ACC112 (cell line): ENCODE measurements at regions not wholly inside any gene's neighbourhood (a gene's known extent, or its start where the extent isn't known, plus 50 kb on each side); places are given as distances from the start of the nearest gene placed in this dataset.
"Not testable (repeated sequence)": the region's sequence is repeated elsewhere in the genome, so short reads cannot be mapped to it uniquely, and the experiment has no call there.

Experiments used
- H2AFZ ChIP-seq: fragments of 200-600 bp; sonication (generic); one replicate; pipeline ENCODE4 v1.6.0; 2017; ENCODE audit warnings: antibody characterized with exemption, low read length; ENCODE audit not compliant: unreplicated experiment
- H3K27ac ChIP-seq: fragments of 200-600 bp; sonication (generic); 2 replicates; pipeline ENCODE4 v1.5.1; 2014; ENCODE audit warnings: low read depth, mild to moderate bottlenecking, antibody characterized with exemption, low read length, moderate library complexity
- H3K27me3 ChIP-seq: fragments of 200-600 bp; sonication (generic); 2 replicates; pipeline ENCODE4 v1.6.1; 2014; ENCODE audit warnings: mild to moderate bottlenecking, antibody characterized with exemption, low read length, moderate library complexity, mixed read lengths; ENCODE audit not compliant: insufficient read depth
- H3K36me3 ChIP-seq: fragments of 200-600 bp; sonication (generic); 2 replicates; pipeline ENCODE4 v1.6.1; 2016; ENCODE audit warnings: mild to moderate bottlenecking, antibody characterized with exemption, low read length, moderate library complexity, mixed read lengths; ENCODE audit not compliant: insufficient read depth
- H3K4me1 ChIP-seq: fragments of 200-600 bp; sonication (generic); one replicate; pipeline ENCODE4 v1.6.1; 2016; ENCODE audit warnings: low read length, mixed read lengths; ENCODE audit not compliant: insufficient read depth, unreplicated experiment, control insufficient read depth
- H3K4me3 ChIP-seq: fragments of 200-600 bp; sonication (generic); 2 replicates; pipeline ENCODE4 v1.5.1; 2014; ENCODE audit warnings: mild to moderate bottlenecking, low read depth, low read length
- H3K79me2 ChIP-seq: fragments of 200-600 bp; sonication (generic); one replicate; pipeline ENCODE4 v1.6.0; 2016; ENCODE audit warnings: low read length; ENCODE audit not compliant: control insufficient read depth, unreplicated experiment, insufficient read depth

- H3K36me3 ChIP-seq, H3K79me2 ChIP-seq, H3K4me1 ChIP-seq, H2AFZ ChIP-seq, H3K27me3 ChIP-seq, H3K27ac ChIP-seq, H3K4me3 ChIP-seq: not testable (repeated sequence)
Measured at GRCh38 chr3:125862841-125863254, 106.1 kb upstream of the ROPN1B start.

DNA sequence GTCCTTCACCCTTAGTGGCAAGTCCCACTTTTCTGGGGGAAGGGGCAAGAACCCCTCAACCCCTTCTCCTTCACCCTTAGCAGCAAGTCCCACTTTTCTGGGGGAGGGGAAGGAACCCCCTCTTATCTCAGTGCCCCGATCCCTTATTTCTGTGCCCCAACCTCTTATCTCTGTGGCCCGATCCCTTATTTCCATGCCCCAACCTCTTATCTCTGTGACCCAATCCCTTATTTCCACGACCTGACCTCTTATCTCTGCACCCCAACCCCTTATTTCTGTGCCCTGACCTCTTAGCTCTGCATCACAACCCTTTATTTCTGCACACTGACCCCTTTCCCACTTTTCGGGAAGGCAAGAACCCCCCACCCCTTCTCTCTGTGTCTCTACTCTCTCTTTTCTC lies 104.4 kb upstream of the ROPN1B start:
- not testable (repeated sequence) for H3K4me1 ChIP-seq, H3K36me3 ChIP-seq, H3K79me2 ChIP-seq, H3K27me3 ChIP-seq, H3K4me3 ChIP-seq, H3K27ac ChIP-seq, H2AFZ ChIP-seq

DNA sequence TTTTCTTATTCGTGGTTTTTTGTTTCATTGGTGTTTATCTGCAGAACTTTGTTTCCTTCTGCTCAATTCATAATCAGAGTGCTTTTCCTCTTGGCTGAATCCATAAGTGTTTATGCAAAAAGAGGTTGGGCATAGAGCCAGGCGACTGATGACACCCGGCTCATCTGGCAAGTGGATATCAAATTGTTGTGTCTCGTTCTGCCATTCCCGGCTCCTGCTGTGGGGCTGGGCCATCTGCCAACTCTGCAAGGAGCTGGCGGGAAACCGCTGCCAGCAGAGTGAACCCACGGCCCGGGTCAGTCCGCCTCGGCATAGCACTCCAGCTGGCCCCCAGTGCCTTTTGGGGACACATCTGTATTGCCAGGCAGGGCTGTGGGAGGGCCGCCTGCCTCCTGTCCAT lies 83.0 kb upstream of the ROPN1B start:
- H3K4me1 ChIP-seq, H3K27me3 ChIP-seq, H3K4me3 ChIP-seq, H3K79me2 ChIP-seq, H2AFZ ChIP-seq, H3K27ac ChIP-seq, H3K36me3 ChIP-seq: not testable (repeated sequence)

DNA sequence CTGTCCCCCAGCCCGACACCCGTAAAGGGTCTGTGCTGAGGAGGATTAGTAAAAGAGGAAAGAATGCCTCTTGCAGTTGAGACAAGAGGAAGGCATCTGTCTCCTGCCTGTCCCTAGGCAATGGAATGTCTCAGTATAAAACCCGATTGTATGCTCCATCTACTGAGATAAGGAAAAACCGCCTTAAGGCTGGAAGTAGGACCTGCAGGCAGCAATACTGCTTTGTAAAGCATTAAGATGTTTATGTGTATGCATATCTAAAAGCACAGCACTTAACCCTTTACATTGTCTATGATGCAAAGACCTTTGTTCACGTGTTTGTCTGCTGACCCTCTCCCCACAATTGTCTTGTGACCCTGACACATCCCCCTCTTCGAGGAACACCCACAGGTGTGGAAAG lies 69.8 kb upstream of the ROPN1B start:
- not testable (repeated sequence) for H3K36me3 ChIP-seq, H3K79me2 ChIP-seq, H3K4me3 ChIP-seq, H3K4me1 ChIP-seq, H3K27me3 ChIP-seq, H2AFZ ChIP-seq, H3K27ac ChIP-seq

DNA sequence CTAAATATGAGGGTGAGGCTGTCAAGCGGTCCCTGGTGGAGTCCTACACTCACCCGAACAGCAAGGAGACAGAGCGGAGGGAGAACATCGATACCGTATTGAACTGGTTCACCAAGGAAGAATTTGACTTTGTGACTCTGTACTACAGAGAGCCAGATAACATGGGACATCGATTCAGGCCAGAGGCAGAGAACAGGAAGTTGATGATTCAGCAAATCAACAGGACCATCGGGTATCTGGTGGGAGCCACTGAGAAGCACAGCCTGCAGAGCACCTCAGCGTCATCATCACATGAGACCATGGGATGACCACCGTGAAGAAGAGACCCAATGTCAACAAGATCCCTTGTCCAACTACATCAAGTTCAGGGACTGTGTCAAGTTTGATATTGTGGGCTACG lies 67.5 kb upstream of the ROPN1B start:
- H2AFZ ChIP-seq, H3K4me3 ChIP-seq, H3K79me2 ChIP-seq, H3K4me1 ChIP-seq, H3K27me3 ChIP-seq, H3K27ac ChIP-seq, H3K36me3 ChIP-seq: not testable (repeated sequence)

DNA sequence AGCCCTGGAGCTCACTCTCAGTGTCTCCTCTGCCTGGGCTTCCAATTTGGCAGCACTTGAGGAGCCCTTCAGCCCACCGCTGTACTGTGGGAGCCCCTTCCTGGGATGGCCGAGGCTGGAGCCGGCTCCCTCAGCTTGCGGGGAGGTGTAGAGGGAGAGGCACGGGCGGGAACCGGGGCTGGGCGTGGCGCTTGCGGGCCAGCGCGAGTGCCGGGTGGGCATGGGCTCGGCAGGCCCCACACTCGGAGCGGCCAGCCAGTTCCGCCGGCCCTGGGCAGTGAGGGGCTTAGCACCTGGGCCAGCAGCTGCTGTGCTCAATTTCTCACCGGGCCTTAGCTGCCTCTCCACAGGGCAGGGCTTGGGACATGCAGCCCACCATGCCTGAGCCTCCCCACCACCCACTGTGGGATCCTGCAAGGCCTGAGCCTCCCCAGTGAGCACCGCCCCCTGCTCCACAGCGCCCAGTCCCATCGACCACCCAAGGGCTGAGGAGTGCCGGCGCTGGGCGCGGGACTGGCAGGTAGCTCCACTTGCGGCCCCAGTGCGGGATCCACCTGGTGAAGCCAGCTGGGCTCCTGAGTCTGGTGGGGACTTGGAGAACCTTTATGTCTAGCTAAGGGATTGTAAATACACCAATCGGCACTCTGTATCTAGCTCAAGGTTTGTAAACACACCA lies 65.1 kb upstream of the ROPN1B start:
- not testable (repeated sequence) for H3K4me3 ChIP-seq, H3K36me3 ChIP-seq, H3K79me2 ChIP-seq, H3K27ac ChIP-seq, H3K27me3 ChIP-seq, H2AFZ ChIP-seq, H3K4me1 ChIP-seq

- H3K4me3 ChIP-seq, H2AFZ ChIP-seq, H3K27ac ChIP-seq, H3K4me1 ChIP-seq, H3K79me2 ChIP-seq, H3K27me3 ChIP-seq, H3K36me3 ChIP-seq: not testable (repeated sequence)
Measured at GRCh38 chr3:125907279-125907678, 61.7 kb upstream of the ROPN1B start.

DNA sequence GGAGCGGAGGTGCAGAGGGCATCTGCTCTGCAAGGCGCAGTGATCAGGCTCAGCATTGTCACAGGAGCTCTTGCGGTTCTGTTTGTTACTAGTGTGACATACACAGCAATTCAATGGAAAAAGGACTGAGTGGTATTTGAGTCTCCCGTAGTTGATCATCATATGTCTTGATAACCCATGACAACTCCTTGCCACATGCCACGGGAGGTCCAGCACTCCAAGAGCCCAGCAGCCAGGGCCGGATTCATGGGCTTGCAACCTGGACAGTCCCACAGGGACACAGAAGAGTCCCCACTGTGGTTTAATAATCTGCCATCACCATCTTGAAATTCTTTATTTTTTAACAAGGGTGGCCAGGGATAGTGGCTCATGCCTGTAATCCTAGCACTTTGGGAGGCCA lies 58.1 kb upstream of the ROPN1B start:
- H3K36me3 ChIP-seq, H3K4me1 ChIP-seq, H3K4me3 ChIP-seq, H3K27ac ChIP-seq, H3K27me3 ChIP-seq, H3K79me2 ChIP-seq, H2AFZ ChIP-seq: not testable (repeated sequence)

DNA sequence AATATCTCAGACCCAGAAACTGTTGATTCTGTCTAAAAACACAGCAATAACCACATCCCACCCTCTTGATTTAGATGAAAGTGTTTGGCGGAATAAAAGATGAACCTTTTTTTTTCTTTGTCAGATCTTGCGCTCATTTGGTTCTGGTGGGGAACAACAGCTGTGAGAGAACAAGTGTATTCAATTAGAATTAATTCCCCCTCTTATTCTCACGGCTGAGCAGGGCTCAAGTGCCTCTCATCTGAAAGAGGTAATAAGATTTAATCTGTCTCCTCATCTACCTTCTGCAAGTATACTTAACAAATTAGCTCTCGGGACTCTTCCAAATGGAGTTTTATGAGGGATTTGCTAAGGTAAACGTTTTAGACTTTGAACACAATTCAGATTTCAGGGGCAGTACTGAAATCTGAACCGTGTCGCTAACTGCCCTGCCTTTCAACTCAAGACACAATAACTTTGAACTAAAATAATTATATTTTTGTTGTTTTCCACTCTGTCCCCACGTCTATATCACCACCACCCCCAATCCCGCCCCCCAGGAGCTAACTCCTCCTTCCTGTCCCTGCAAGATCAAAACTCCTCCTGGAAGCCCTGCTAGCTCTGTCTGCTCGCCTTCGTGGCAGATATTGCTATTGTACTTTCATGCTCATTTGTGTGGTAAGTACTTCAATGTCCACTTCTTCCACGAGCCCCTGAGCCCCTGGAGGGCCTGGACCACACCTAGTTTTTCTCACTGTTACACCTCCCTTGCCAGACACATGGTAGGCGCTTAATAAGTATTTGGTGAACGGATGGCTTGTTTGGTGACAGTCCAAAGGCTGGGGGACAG lies 54.2 kb upstream of the ROPN1B start:
- H3K27ac ChIP-seq: peak overlapping the region; percentile 67
- H3K36me3 ChIP-seq, H3K27me3 ChIP-seq, H3K79me2 ChIP-seq, H3K4me1 ChIP-seq: not testable (repeated sequence)
- H2AFZ ChIP-seq: peak overlapping the region; percentile 89
- peak overlapping the region; percentile 87 for H3K4me3 ChIP-seq

GRCh38 chr3:125915437-125915787 lies 53.6 kb upstream of the ROPN1B start:
- H3K79me2 ChIP-seq, H3K36me3 ChIP-seq, H3K27me3 ChIP-seq, H3K4me1 ChIP-seq: not testable (repeated sequence)
- Histone ChIP-seq H2AFZ (peak overlapping the region; percentile 89), H3K27ac (peak overlapping the region; percentile 67), H3K4me3 (peak overlapping the region; percentile 87)

DNA sequence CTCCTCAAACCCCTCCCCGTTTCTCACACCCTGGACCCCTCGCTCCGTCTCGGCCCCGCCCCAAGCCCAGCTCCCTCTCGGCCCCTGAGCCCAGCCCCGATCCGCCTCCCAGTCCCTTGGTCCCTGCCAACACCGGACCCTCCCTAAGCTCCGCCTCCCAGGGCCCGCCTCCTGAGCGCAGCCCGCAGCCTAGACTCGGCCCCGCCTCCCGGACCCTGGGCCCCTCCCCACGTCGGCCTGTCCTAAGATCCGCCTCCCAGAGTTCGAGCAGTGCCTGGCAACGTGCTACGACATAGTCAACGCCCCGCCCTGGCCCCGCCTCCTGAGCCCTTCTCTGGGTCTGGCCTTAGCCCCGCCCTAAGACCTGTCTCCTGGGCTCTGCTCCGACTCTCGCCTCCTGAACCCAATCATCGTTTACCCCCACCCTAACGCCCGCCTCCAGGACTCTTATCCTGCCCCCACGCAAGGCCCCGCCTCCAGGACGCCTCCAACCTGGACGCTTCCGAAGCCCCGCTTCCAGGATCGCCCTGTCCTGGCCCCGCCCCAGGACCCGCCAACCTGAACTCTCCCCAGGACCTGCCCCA lies 53.1 kb upstream of the ROPN1B start:
- H3K4me3 ChIP-seq: peak overlapping the region; percentile 87
- H3K27me3 ChIP-seq, H3K79me2 ChIP-seq, H3K4me1 ChIP-seq, H3K36me3 ChIP-seq: not testable (repeated sequence)
- H3K27ac ChIP-seq: peak overlapping the region; percentile 67
- peak overlapping the region; percentile 89 for H2AFZ ChIP-seq
